ENCODE measurements at regions not wholly inside any gene's neighbourhood (a gene's known extent, or its start where the extent isn't known, plus 50 kb on each side); places are given as distances from the start of the nearest gene placed in this dataset.

GRCh38 chr13:88717946-88718345 lies 1046.8 kb downstream of the SLITRK5 start:
- intact Hi-C loops (cut with micrococcal nuclease) = no loop called here
- no peaks in the 10 kb centered on the region for H3K27me3 ChIP-seq (ENCODE audit: insufficient read depth, low read length)
- H2AFZ ChIP-seq (ENCODE audit: low read depth, low read length, poor library complexity, severe bottlenecking) = no peak overlapping the region
- POLR2A ChIA-PET = no interaction called here
- no peak overlapping the region for H3K9ac ChIP-seq (ENCODE audit: low read length)
- DNase-seq (ENCODE audit: low read depth, low spot score) (no peak), ATAC-seq (no peak)
- no peaks in the 10 kb centered on the region for H3K4me1 ChIP-seq (ENCODE audit: control insufficient read depth in 1 of 2, insufficient read depth in 2 of 2, low read length in 2 of 2)
- H3K79me2 ChIP-seq (ENCODE audit: insufficient read depth, low read length) = no peaks in the 10 kb centered on the region
- RAD21 ChIA-PET (ENCODE audit: low non-redundant PET in 1 of 2, low total read pairs in 2 of 2, uncharacterized antibody in 2 of 2, unreplicated experiment in 2 of 2) = no interaction called here
- H3K9me2 ChIP-seq (ENCODE audit: insufficient read depth) = no peaks in the 10 kb centered on the region
- H3K36me3 ChIP-seq (ENCODE audit: control insufficient read depth in 1 of 2, insufficient read depth in 2 of 2, low read length in 2 of 2) = no peaks in the 10 kb centered on the region
- no peak overlapping the region for H3K27ac ChIP-seq (ENCODE audit: low read depth, low read length)
- CTCF ChIA-PET = no interaction called here
- no TSS peak for BruUV-seq (replicated peaks)
- no peaks in the 10 kb centered on the region for H4K20me1 ChIP-seq (ENCODE audit: insufficient read depth)
- no peak overlapping the region for H3K4me3 ChIP-seq (replicated peaks in 1 of 2; ENCODE audit: low read depth in 1 of 2, low read length in 2 of 2)
- no peaks in the 10 kb centered on the region; a peak in 2 of 4 replicates for H3K9me3 ChIP-seq (ENCODE audit: control insufficient read depth in 1 of 2, insufficient read depth in 1 of 2, low read depth in 1 of 2, low read length in 2 of 2)
- TF ChIP-seq EZH2 (IDR thresholded peaks at IDR 0.05) = no peak
- TF ChIP-seq FOSL1 (IDR thresholded peaks at IDR 0.05; ENCODE audit: low read depth) = no peak
- TF ChIP-seq, protein P1, sequence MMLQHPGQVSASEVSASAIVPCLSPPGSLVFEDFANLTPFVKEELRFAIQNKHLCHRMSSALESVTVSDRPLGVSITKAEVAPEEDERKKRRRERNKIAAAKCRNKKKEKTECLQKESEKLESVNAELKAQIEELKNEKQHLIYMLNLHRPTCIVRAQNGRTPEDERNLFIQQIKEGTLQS (IDR thresholded peaks at IDR 0.05) = no peak
- no peak for TF ChIP-seq SIN3A (IDR thresholded peaks at IDR 0.05; ENCODE audit: low read depth)
- no peak for TF ChIP-seq EZH2phosphoT487 (IDR thresholded peaks at IDR 0.05; ENCODE audit: borderline replicate concordance)
- no peak for TF ChIP-seq CEBPB (IDR thresholded peaks at IDR 0.05; ENCODE audit: low read depth)
- no peak for TF ChIP-seq REST (IDR thresholded peaks at IDR 0.05; ENCODE audit: low read depth)
- no peak for TF ChIP-seq POLR2AphosphoS5 (IDR thresholded peaks at IDR 0.05; ENCODE audit: low read depth, low read length)
- no peak for TF ChIP-seq EGR1 (IDR thresholded peaks at IDR 0.05; ENCODE audit: low read depth)
- TF ChIP-seq ZNF274 (IDR thresholded peaks at IDR 0.05; ENCODE audit: low read depth, low read length) = no peak
- no peak for TF ChIP-seq CTCF (IDR thresholded peaks at IDR 0.05 in 2 of 3, conservative IDR thresholded peaks at IDR 0.05 in 1 of 3; ENCODE audit: borderline replicate concordance in 1 of 3, insufficient read depth in 1 of 3, low read depth in 2 of 3, low read length in 2 of 3)
- TF ChIP-seq TCF7L2 (IDR thresholded peaks at IDR 0.05; ENCODE audit: borderline replicate concordance, extremely low read depth, insufficient read depth, insufficient read length) = no peak
- no peak for TF ChIP-seq YY1 (IDR thresholded peaks at IDR 0.05; ENCODE audit: extremely low read depth, insufficient replicate concordance, low read depth, low read length)
- TF ChIP-seq ZFX (IDR thresholded peaks at IDR 0.05) = no peak
- TF ChIP-seq, protein P2, sequence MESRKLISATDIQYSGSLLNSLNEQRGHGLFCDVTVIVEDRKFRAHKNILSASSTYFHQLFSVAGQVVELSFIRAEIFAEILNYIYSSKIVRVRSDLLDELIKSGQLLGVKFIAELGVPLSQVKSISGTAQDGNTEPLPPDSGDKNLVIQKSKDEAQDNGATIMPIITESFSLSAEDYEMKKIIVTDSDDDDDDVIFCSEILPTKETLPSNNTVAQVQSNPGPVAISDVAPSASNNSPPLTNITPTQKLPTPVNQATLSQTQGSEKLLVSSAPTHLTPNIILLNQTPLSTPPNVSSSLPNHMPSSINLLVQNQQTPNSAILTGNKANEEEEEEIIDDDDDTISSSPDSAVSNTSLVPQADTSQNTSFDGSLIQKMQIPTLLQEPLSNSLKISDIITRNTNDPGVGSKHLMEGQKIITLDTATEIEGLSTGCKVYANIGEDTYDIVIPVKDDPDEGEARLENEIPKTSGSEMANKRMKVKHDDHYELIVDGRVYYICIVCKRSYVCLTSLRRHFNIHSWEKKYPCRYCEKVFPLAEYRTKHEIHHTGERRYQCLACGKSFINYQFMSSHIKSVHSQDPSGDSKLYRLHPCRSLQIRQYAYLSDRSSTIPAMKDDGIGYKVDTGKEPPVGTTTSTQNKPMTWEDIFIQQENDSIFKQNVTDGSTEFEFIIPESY (IDR thresholded peaks at IDR 0.05; ENCODE audit: extremely low read depth, insufficient replicate concordance, low read length) = no peak
- TF ChIP-seq CBX3 (IDR thresholded peaks at IDR 0.05; ENCODE audit: low read depth) = no peak
- TF ChIP-seq POLR2A (IDR thresholded peaks at IDR 0.05; ENCODE audit: borderline replicate concordance, extremely low read depth, insufficient read depth, insufficient read length) = no peak
- no peak for TF ChIP-seq RAD21 (IDR thresholded peaks at IDR 0.05; ENCODE audit: low read depth)
- H3K4me2 ChIP-seq (ENCODE audit: low read length) = no peak overlapping the region

Measured in HCT116 (cell line).